Glomerular visceral epithelial cell (primary cell): ENCODE measurements at regions not wholly inside any gene's neighbourhood (a gene's known extent, or its start where the extent isn't known, plus 50 kb on each side); places are given as distances from the start of the nearest gene placed in this dataset.
A peak's percentile ranks its signal among the peaks of the same experiment; 100 is the strongest.
"Not testable (repeated sequence)": the region's sequence is repeated elsewhere in the genome, so short reads cannot be mapped to it uniquely, and the experiment has no call there.

Experiments
- DNase-seq: peaks from one replicate; pipeline ENCODE4 v3.0.0-alpha.2; 2016; ENCODE audit errors: extremely low spot score

DNA sequence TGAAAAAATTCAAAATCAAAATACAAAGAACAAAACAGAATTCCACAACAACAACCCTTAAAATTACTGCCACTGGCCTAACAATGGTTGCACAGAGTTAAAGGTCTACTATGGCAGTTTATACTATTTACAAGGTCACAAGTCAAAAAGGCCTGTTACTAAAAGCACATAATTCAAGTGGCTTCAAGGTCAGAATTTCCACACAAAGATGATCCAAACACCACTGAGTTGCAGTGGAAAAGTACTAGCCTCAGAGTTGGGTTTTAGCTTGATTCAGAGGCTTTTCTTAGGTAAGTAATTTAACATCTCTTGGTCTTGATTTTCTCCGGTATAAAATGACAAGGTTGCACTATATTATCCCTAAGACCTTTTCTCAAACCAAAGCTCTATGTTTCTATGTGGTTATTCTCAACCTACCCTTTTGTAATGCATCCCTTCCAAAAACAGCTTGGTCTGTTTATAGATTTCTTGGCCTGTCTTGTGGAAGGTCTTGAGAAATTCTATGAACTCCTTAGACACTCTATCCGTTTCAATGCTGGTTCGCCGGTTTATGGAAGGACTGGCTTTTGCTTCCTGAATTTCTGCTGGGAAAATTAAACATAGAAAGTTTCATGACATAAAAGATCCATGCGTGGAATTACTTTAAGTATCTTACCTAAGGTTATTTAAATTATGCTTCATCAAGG is 69.5 kb downstream of the MDH2 start:
- not testable (repeated sequence) for DNase-seq

DNA sequence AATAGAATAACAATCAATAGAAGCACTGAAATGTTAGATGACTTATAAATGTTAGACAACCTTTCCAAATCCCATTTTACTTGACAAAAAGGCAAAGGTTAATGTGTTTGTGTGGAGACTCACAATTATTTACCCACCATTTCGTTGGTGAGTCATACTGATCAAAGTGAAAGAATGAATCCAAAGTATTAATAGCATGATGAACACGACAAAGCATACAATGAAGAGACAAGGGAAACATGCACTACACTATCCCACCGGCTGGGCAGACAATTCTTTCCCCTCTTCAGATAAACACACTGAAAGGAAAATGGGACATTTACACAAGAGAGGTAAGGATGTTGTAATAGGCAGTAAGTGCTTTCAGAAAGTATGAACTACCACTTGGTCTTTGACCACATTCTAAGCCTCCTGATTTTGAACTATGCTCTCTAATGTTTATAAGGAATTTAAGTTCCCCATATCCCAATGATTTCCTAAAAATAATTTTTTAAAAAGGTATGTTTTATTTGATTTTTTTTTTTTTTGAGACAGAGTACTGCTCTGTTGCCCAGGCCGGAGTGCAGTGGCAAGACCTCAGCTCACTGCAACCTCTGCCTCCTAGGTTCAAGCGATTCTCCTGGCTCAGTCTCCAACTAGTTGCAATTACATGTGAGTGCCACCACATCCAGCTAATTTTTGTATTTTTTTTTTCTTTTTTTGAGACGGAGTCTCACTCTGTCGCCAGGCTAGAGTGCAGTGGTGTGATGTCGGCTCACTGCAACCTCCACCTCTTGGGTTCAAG is 70.5 kb downstream of the MDH2 start:
- not testable (repeated sequence) for DNase-seq

- no peak for DNase-seq
Observed at GRCh38 chr7:76121044-76121443, 73.1 kb downstream of the MDH2 start.

DNA sequence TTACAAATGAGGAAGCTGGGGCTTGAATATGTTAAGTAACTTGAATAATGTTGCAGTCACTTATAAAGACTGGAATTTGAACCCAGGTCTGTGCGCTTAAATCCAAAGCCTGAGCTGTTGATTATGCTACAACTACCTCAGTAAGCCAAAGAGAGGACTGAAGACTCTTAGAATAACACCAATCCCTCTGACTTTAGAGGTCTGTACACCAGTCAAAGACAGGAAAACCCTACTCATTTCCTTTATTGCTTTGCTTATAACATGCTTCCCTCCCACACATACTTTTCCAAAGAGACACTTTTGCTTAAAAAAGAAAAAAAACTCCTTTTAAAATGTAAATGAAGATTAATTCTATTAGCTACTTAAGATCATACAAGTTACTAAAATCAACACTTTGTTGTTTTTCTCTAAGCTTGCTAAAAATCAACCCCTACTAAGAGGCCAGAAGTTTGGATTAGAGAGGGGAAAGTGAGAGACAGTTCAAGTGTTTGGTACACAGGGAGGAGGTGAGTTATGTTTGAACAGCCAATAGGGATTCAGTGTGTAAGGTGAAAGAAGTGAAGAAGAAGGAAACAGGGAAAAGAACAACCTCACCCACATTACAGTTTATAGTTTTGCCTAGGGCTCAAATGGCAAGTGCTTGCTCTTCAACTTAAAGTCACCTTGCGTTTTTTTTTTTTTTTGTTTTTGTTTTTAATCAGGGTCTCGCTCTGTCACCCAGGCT is 74.8 kb downstream of the MDH2 start:
- no peak for DNase-seq

GRCh38 chr7:76123316-76123715 is 75.4 kb downstream of the MDH2 start:
- DNase-seq, result no peak

GRCh38 chr7:76125560-76125959 is 76.1 kb upstream of the SRRM3 start:
- no peak for DNase-seq

DNA sequence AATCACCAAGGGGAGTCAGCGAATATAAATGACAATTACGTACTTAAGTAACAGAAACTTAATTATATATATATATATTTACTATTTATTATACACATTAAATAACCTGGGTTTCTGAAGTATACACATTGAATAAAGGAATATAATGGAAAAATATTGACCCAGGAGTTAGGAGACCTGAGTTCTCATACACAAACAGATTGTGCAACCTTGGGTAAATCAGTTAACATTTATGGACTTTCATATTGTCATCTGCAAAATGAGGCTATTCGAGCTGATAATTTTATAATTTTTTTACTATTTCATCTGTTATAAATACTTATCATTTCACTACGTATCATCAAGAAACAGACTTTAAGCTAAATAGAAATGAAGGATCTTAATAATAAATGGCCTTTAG is 75.1 kb upstream of the SRRM3 start:
- no peak for DNase-seq

- DNase-seq, result peak; percentile 25
Observed at GRCh38 chr7:76129366-76129765, 72.3 kb upstream of the SRRM3 start.

DNA sequence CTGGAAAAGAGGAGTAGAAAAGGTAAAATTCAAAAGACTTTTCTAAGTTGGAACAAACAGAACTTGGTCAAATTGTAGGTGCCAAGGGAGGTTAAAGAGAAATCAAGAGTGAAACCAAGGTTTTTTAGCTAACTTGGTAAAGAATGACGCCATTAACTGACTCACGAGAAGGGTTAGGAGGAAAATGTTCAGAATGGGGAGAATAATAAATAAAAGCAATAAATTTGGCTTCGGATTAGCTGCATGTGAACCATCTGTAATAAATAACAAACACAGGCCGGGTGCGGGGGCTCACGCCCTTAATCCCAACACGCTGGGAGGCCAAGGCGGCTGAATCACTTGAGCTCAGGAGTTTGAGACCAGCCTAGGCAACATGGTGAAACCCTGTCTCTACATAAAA is 71.9 kb upstream of the SRRM3 start:
- DNase-seq, result no peak

GRCh38 chr7:76130661-76131060 is 71.0 kb upstream of the SRRM3 start:
- DNase-seq, result peak; percentile 35

DNA sequence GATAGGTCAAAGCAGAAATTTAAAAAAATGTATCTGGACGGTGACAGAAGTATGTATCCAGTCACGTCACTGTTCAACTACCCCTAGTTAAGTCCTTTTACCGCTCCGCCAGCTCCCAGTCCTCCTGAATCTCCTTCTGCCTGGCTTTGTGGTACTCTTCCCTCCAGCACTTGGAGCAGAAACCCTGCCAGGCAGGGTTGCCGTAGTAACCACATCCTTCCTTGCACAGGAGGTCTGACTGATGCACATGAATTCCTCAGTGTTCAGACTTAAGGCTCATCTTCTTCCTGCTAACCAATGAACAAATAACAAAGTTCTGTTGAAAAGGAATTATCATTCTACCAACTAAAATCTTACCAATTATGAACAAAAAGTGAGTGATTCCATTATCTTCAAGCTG is 69.8 kb upstream of the SRRM3 start:
- not testable (repeated sequence) for DNase-seq

GRCh38 chr7:76133164-76133775 is 68.4 kb upstream of the SRRM3 start:
- no peak for DNase-seq

DNA sequence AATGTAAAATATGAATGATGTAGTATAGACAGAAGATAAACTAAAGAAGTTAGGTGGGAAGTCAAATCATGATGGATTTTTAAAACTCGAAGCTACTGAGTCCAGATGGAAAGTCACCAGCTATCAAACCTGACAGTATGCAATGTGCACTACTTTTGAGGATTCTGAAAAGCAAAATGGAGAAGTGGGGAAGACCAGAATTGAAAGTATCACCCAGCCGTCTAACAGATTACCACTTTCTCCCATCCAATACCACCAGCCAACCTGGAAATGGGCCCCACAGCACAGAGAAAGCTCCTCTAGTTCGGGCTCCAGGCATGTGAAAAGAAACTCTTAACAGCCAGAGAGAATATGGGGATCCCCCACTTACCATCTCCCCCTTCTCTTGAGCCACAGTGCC is 67.9 kb upstream of the SRRM3 start:
- no peak for DNase-seq

DNA sequence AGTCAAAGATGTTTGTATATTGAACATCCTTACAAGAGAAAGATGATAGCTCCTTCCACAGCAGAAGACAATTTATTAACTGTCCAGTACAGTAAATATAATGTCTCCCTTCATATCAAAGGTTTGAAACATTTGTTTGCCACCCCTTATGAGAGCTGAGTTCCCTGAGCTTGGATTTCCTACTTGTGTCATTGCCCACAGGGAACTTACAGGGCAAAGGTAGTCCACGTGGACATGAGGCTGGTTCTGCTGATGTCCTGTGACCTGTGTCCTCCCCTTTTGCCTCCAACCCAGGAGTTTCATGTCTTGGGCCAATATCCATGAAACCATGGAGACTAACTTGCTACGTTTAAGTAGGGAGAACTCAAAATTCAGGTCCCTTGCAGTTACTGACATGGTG is 66.4 kb upstream of the SRRM3 start:
- not testable (repeated sequence) for DNase-seq

DNA sequence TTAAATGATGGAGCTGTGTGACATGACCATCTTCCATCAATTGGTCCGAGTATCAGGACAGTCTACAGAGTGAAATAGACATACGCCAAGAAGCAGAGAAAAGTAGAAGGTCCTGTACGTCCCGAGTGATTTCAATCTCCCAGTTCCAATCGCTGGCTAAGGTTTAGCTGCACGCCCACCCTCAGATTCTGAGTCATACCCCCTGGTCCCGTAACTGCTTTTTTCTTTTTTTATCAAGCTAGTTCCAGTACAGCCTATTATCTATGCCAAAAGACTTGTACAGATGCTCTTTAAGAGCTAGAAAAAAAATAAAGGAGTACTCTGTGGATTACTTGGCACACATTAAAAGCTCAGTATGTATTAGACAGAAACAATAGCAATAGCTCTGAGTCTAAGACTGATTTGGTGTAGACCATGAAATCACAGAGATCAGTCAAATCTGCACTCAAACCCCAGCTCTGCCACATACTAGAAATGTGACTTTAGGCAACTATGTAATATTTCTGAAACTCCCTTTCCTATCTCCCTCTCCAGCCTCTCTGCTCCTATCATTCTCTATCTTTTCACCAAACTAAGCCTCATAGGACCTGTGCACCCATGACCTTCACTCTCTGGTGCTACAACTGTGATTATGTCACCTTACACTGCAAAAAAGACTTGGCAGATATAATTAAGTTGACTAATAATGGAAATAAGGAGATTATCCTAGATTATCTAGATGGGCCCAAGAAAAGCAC is 63.0 kb upstream of the SRRM3 start:
- not testable (repeated sequence) for DNase-seq

GRCh38 chr7:76139670-76140069 is 62.0 kb upstream of the SRRM3 start:
- DNase-seq, result no peak

- not testable (repeated sequence) for DNase-seq
Observed at GRCh38 chr7:76140259-76140658, 61.4 kb upstream of the SRRM3 start.

DNA sequence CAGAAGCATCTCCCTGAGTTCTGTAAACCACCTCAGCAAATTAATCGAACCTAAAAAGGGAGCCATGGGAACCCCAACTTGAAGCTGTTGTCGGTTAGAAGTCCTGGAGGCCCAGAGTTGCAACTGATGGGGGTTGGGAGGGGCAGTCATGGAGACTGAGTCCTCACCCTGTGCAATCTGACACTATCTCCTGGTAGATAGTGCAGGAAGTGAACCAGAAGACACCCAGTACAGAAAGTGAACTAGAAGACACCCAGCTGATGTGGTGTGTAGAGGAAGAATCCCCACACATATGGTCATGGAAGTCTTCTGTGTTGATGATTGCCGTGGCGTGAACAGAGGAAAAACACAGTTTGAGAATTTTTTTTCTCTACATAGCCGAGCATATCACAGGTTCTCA is 58.8 kb upstream of the SRRM3 start:
- DNase-seq, result no peak

DNA sequence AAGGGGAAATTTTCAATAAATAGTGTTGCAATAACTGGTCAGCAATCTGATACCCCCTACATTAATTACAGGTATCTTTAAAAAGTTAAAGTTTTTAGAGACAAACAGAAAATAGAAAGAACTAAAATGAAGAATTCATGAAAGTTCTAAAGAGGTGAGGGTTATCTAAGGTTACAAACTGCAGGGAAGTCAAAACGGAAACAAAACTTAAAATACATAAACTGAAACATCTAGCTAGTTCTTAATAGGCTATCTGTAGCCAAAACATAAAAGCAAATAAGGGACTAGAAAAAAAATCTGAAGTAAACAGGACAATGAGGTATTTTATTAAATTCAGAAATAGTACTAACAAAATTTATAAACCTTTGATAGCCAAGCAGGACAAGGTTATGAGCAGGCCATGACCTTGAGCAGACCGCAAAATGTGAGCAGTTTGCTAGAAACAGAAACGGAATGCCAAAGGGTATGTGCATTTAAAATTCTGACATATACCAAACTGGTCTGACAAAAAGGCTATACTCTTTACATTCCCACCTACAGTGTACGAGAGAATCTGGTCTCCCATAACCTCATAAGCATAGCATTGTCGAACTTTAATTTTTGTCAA is 56.9 kb upstream of the SRRM3 start:
- not testable (repeated sequence) for DNase-seq

GRCh38 chr7:76146374-76146773 is 55.3 kb upstream of the SRRM3 start:
- no peak for DNase-seq

- not testable (repeated sequence) for DNase-seq
Observed at GRCh38 chr7:76148947-76149346, 52.7 kb upstream of the SRRM3 start.
